Cerebellar cortex (tissue), 1 donor: ENCODE measurements at regions not wholly inside any gene's neighbourhood (a gene's known extent, or its start where the extent isn't known, plus 50 kb on each side); places are given as distances from the start of the nearest gene placed in this dataset.
"Not testable (repeated sequence)": the region's sequence is repeated elsewhere in the genome, so short reads cannot be mapped to it uniquely, and the experiment has no call there.

Source experiments
- DNase-seq: peaks from one replicate; pipeline ENCODE4 v3.0.0-alpha.2; 2015; ENCODE audit warnings: low spot score

- no peak for DNase-seq
Observed at GRCh38 chr6:21847711-21848480, 254.3 kb downstream of the SOX4 start.

GRCh38 chr6:21850691-21851090, 257.1 kb downstream of the SOX4 start:
- no peak for DNase-seq

GRCh38 chr6:21855811-21856455, 262.4 kb downstream of the SOX4 start:
- DNase-seq: no peak

- no peak for DNase-seq
Observed at GRCh38 chr6:21856456-21856825, 262.9 kb downstream of the SOX4 start.

- DNase-seq: no peak
Observed at GRCh38 chr6:21856844-21857243, 263.3 kb downstream of the SOX4 start.

GRCh38 chr6:21858076-21858475, 264.5 kb downstream of the SOX4 start:
- DNase-seq: no peak

GRCh38 chr6:21859193-21859735, 265.7 kb downstream of the SOX4 start:
- no peak for DNase-seq

GRCh38 chr6:21861942-21862341, 268.4 kb downstream of the SOX4 start:
- no peak for DNase-seq

GRCh38 chr6:21864206-21864605, 270.7 kb downstream of the SOX4 start:
- no peak for DNase-seq

GRCh38 chr6:21868226-21868625, 274.7 kb downstream of the SOX4 start:
- no peak for DNase-seq

GRCh38 chr6:21869085-21869771, 275.7 kb downstream of the SOX4 start:
- DNase-seq: no peak

- no peak for DNase-seq
Observed at GRCh38 chr6:21870076-21870730, 276.7 kb downstream of the SOX4 start.

GRCh38 chr6:21871831-21872230, 278.3 kb downstream of the SOX4 start:
- DNase-seq: no peak

- DNase-seq: no peak
Observed at GRCh38 chr6:21872749-21873148, 279.2 kb downstream of the SOX4 start.

GRCh38 chr6:21873562-21873961, 280.0 kb downstream of the SOX4 start:
- DNase-seq: no peak

GRCh38 chr6:21874372-21874771, 280.8 kb downstream of the SOX4 start:
- no peak for DNase-seq

- DNase-seq: not testable (repeated sequence)
Observed at GRCh38 chr6:21877037-21877436, 283.5 kb downstream of the SOX4 start.

GRCh38 chr6:21880249-21880648, 286.7 kb downstream of the SOX4 start:
- DNase-seq: not testable (repeated sequence)

GRCh38 chr6:21881969-21882465, 288.5 kb downstream of the SOX4 start:
- DNase-seq: no peak

GRCh38 chr6:21883595-21884328, 290.2 kb downstream of the SOX4 start:
- no peak for DNase-seq

- DNase-seq: no peak
Observed at GRCh38 chr6:21885111-21885510, 291.6 kb downstream of the SOX4 start.
